NCI-H1105 (cell line): ENCODE measurements at regions not wholly inside any gene's neighbourhood (a gene's known extent, or its start where the extent isn't known, plus 50 kb on each side); places are given as distances from the start of the nearest gene placed in this dataset.

ENCODE experiments used
- DNase-seq: peaks from one replicate; lab custom pipeline; 2025; lab: John Stamatoyannopoulos, UW

- no peak for DNase-seq
Observed at GRCh38 chr4:18071894-18072293, 50.3 kb upstream of the LCORL start.
